GM12873 (cell line): ENCODE measurements at regions not wholly inside any gene's neighbourhood (a gene's known extent, or its start where the extent isn't known, plus 50 kb on each side); places are given as distances from the start of the nearest gene placed in this dataset.

Experiments used
- TF ChIP-seq, protein P1 (sequence below): IDR thresholded peaks from 2 replicates; pipeline ENCODE4 v1.5.1; 2012; ENCODE audit warnings: low read depth, mild to moderate bottlenecking, moderate library complexity, low read length, control low read depth; ENCODE audit not compliant: insufficient read depth; ENCODE audit errors: missing control alignments

GRCh38 chr3:117761703-117762620 lies 1052.4 kb downstream of the TUSC7 start:
- TF ChIP-seq, protein P1, sequence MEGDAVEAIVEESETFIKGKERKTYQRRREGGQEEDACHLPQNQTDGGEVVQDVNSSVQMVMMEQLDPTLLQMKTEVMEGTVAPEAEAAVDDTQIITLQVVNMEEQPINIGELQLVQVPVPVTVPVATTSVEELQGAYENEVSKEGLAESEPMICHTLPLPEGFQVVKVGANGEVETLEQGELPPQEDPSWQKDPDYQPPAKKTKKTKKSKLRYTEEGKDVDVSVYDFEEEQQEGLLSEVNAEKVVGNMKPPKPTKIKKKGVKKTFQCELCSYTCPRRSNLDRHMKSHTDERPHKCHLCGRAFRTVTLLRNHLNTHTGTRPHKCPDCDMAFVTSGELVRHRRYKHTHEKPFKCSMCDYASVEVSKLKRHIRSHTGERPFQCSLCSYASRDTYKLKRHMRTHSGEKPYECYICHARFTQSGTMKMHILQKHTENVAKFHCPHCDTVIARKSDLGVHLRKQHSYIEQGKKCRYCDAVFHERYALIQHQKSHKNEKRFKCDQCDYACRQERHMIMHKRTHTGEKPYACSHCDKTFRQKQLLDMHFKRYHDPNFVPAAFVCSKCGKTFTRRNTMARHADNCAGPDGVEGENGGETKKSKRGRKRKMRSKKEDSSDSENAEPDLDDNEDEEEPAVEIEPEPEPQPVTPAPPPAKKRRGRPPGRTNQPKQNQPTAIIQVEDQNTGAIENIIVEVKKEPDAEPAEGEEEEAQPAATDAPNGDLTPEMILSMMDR = no peak

DNA sequence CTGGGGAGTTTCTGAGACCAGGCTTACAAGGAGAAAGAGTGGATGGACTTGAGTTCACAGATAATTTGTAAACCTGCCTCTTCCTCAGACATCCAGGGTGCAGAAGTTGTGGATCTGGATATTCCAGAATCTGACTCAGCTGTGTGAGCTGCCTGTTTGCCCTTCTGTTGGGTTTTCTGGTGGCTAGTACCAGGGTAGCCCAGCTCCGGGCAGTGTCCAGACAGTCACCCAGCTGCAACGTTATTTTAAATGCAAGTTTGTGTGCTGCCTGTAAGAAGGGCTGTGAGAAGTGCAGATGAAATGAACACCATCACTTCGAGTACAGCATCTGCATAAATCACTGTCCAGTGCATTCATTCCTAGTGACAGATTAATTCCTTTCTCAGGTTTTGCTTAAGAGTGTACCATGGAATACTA lies 1053.0 kb downstream of the TUSC7 start:
- TF ChIP-seq, protein P1 = no peak

- TF ChIP-seq, protein P1 = no peak
Measured at GRCh38 chr3:117763561-117763960, 1054.0 kb downstream of the TUSC7 start.

DNA sequence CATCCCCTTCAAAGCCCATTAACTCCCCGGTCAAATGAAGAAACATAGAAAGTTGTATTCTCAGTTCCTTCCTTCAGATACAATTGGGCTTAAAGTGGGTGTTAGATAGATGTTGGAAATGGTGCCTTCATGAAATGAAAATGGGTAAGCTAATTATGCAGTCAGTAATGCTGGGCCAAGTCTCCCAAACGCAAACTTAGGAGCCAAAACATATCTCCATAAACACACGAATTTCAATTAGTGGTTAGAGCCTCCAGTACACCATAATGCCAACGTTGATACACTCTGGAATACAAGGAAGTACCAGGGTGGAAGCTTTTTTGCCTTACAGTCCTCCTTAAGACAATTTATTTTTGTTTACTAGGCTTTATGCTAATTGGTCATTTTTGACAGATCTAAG lies 1059.0 kb downstream of the TUSC7 start:
- TF ChIP-seq, protein P1 = no peak

DNA sequence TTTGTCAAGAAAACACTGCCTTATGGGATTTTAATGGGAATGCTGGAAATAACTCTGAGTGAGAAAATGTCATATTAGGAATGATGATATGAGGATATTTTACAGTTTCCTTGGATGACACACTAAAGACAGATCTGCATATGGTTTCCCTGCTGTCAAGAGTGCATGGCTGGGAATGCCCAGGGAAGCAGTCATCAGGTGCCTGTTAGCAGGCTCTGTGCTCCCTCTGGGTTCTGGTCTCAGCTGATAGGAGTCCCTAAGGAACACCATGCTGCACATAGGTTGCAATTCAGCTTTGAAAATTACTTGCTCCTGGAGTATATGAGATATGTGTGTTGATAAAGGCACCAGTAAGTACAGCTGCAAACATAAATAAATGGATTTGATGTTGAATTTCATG lies 1064.6 kb downstream of the TUSC7 start:
- TF ChIP-seq, protein P1 = no peak

DNA sequence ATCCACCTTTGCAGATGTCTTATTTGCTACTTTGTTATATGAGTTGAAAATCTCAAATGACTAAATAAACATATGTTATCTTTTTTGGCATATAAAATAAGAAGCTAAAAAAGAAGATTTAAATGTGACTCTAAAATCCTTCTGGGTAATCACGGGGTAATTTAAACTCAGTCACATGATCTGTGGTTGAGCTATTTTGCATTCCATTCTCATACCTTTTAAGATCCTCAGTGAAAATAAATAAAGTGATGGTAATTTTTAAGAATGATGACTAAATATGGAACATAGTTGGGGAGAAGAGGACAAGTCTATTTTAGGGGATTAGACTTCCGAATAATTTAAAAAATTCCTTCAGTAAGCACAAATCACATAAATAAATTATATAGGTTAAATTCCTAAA lies 1076.8 kb downstream of the TUSC7 start:
- TF ChIP-seq, protein P1 = no peak

DNA sequence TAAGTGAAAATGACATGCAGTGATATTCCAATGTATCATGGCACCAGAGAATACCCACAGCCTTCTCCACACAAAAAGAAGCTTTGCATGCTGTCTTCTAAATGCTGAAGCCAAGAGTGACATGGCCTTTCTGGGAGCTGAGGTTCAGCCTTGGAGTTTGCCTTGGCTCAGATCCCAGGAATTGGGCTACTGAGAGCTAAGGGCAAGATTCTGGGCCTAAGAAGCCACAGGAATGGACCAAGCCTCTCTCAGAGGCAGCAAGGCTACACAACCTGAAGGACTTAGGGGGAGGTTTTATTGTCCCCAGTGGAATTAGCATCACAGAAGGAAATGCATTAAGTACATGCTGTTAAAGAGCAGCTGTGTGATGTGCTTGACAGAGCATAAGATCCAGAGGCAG lies 1078.5 kb downstream of the TUSC7 start:
- TF ChIP-seq, protein P1 = no peak
